IMR-90 (cell line): ENCODE measurements at regions not wholly inside any gene's neighbourhood (a gene's known extent, or its start where the extent isn't known, plus 50 kb on each side); places are given as distances from the start of the nearest gene placed in this dataset.

ENCODE experiments used
- ATAC-seq: fragments of 200-7000 bp; cut with Tn5 transposase; 2 replicates; pipeline ENCODE4 v1.9.1; 2020; ENCODE audit warnings: low read depth, mild to moderate bottlenecking, moderate library complexity
- BruUV-seq: library from RNA; stranded (reverse); fragments of 400-500 nt; replicated peaks from 2 replicates; lab custom pipeline; 2021; lab: Mats Ljungman, UMichigan
- CTCF ChIA-PET: fragments of 300-600 bp; formaldehyde crosslinking; extraction: SDS; loops from one replicate; lab custom pipeline; 2021; ENCODE audit warnings: antibody characterized with exemption; lab: Yijun Ruan, JAX
- POLR2A ChIA-PET: fragments of 300-600 bp; sonication (Branson Sonifier 250); formaldehyde crosslinking; loops from one replicate; lab custom pipeline; 2022; ENCODE audit warnings: antibody characterized with exemption; ENCODE audit not compliant: unreplicated experiment; lab: Charles Lee
- DNase-seq: peaks from one replicate; pipeline ENCODE4 v3.0.0; 2013
- H2AFZ ChIP-seq: replicated peaks from 2 replicates; pipeline ENCODE3; 2013; ENCODE audit warnings: low read length, mild to moderate bottlenecking; ENCODE audit not compliant: poor library complexity
- H2AK5ac ChIP-seq: 2 replicates; pipeline ENCODE4 v1.6.1; 2013; ENCODE audit warnings: low read depth, low read length, inconsistent platforms
- H2AK9ac ChIP-seq: replicated peaks from 2 replicates; pipeline ENCODE3; 2013; ENCODE audit warnings: mild to moderate bottlenecking, low read depth, low read length, moderate library complexity; ENCODE audit not compliant: poor library complexity
- H2BK120ac ChIP-seq: 2 replicates; pipeline ENCODE4 v1.6.1; 2013; ENCODE audit warnings: low read depth, low read length, inconsistent platforms
- H2BK15ac ChIP-seq: 3 replicates; pipeline ENCODE4 v1.6.1; 2013; ENCODE audit warnings: low read depth, low read length, inconsistent platforms
- H2BK20ac ChIP-seq: 2 replicates; pipeline ENCODE4 v1.6.1; 2013; ENCODE audit warnings: low read depth, mild to moderate bottlenecking, inconsistent platforms, low read length, moderate library complexity
- H2BK5ac ChIP-seq: 2 replicates; pipeline ENCODE4 v1.6.1; 2013; ENCODE audit warnings: mild to moderate bottlenecking, low read depth, low read length, inconsistent platforms; ENCODE audit not compliant: poor library complexity, severe bottlenecking
- H3K14ac ChIP-seq: replicated peaks from 2 replicates; pipeline ENCODE4 v1.6.1; 2013; ENCODE audit warnings: low read depth, low read length, inconsistent platforms
- H3K18ac ChIP-seq: 2 replicates; pipeline ENCODE4 v1.6.1; 2013; ENCODE audit warnings: low read depth, low read length, control low read depth
- H3K23ac ChIP-seq: 2 replicates; pipeline ENCODE4 v1.6.1; 2013; ENCODE audit warnings: low read depth, low read length, inconsistent platforms
- H3K27ac ChIP-seq: 2 replicates; pipeline ENCODE4 v1.5.1; 2013; ENCODE audit warnings: mild to moderate bottlenecking, control low read depth, low read length; ENCODE audit not compliant: insufficient read depth
- H3K27me3 ChIP-seq: 2 replicates; pipeline ENCODE4 v1.6.1; 2013; ENCODE audit warnings: low read length; ENCODE audit not compliant: control insufficient read depth, insufficient read depth
- H3K36me3 ChIP-seq: 2 replicates; pipeline ENCODE4 v1.6.1; 2013; ENCODE audit warnings: low read length, mixed read lengths; ENCODE audit not compliant: control insufficient read depth, insufficient read depth
- H3K4ac ChIP-seq: 2 replicates; pipeline ENCODE4 v1.6.1; 2013; ENCODE audit warnings: low read depth, low read length, inconsistent platforms
- H3K4me1 ChIP-seq: 2 replicates; pipeline ENCODE4 v1.6.1; 2013; ENCODE audit warnings: low read length, mixed read lengths; ENCODE audit not compliant: control insufficient read depth, insufficient read depth
- H3K4me2 ChIP-seq: 2 replicates; pipeline ENCODE4 v1.6.1; 2013; ENCODE audit warnings: low read depth, mild to moderate bottlenecking, control low read depth, low read length, moderate library complexity
- H3K4me3 ChIP-seq: 2 replicates; pipeline ENCODE4 v1.5.1; 2013; ENCODE audit warnings: low read depth, mild to moderate bottlenecking, control low read depth, low read length, moderate library complexity; ENCODE audit not compliant: insufficient read depth
- H3K56ac ChIP-seq: 2 replicates; pipeline ENCODE4 v1.6.1; 2013; ENCODE audit warnings: low read length, inconsistent platforms; ENCODE audit not compliant: insufficient read depth; ENCODE audit errors: extremely low read depth
- H3K79me1 ChIP-seq, 2 experiments: 2 replicates each; pipeline ENCODE4 v1.6.1; 2013; ENCODE audit warnings: low read length in 2 of 2, inconsistent platforms in 1 of 2, low read depth in 1 of 2
- H3K9ac ChIP-seq: 2 replicates; pipeline ENCODE4 v1.6.1; 2013; ENCODE audit warnings: low read depth, low read length, control low read depth
- H3K9me1 ChIP-seq: 2 replicates; pipeline ENCODE4 v1.6.1; 2013; ENCODE audit warnings: low read length, inconsistent platforms; ENCODE audit not compliant: insufficient read depth
- H3K9me3 ChIP-seq: 2 replicates; pipeline ENCODE4 v1.6.1; 2013; ENCODE audit warnings: low read length; ENCODE audit not compliant: control insufficient read depth, insufficient read depth
- H4K20me1 ChIP-seq: 2 replicates; pipeline ENCODE4 v1.6.1; 2013; ENCODE audit warnings: low read length, inconsistent platforms; ENCODE audit not compliant: insufficient read depth
- H4K5ac ChIP-seq: 2 replicates; pipeline ENCODE4 v1.6.1; 2013; ENCODE audit warnings: mild to moderate bottlenecking, low read depth, low read length, control low read depth
- H4K8ac ChIP-seq, 2 experiments: 2 replicates each; pipeline ENCODE4 v1.6.1; 2013; ENCODE audit warnings: low read depth in 2 of 2, low read length in 2 of 2, control low read depth in 1 of 2, inconsistent platforms in 1 of 2
- H4K91ac ChIP-seq: 2 replicates; pipeline ENCODE4 v1.6.1; 2013; ENCODE audit warnings: low read depth, low read length, inconsistent platforms; ENCODE audit not compliant: insufficient read depth
- CHD1 ChIP-seq: IDR thresholded peaks from 2 replicates; pipeline ENCODE4 v1.6.1; 2012; ENCODE audit warnings: low read depth, low read length, improper control_type of control experiment
- FOS ChIP-seq: fragments of 150-350 bp; IDR thresholded peaks from 2 replicates; pipeline ENCODE4 v1.6.1; 2016; ENCODE audit warnings: low read depth, low read length
- MAFK ChIP-seq: IDR thresholded peaks from 2 replicates; pipeline ENCODE4 v1.6.1; 2012; ENCODE audit warnings: low read depth, low read length, improper control_type of control experiment
- MXI1 ChIP-seq: IDR thresholded peaks from 2 replicates; pipeline ENCODE4 v1.6.1; 2012; ENCODE audit warnings: low read depth, mild to moderate bottlenecking, low read length, moderate library complexity, borderline replicate concordance
- NFE2L2 ChIP-seq: fragments of 150-350 bp; IDR thresholded peaks from 2 replicates; pipeline ENCODE4 v1.6.1; 2016; ENCODE audit warnings: low read depth, mild to moderate bottlenecking, low read length
- dilution Hi-C: fragments of 300-500 bp; cut with HindIII; formaldehyde crosslinking; loops from one replicate; pipeline ENCODE4 v1.14.3; 2018; ENCODE audit warnings: low sequenced_read_pairs; ENCODE audit not compliant: unreplicated experiment
- in situ Hi-C: fragments of 300-500 bp; cut with MboI; formaldehyde crosslinking; loops from 3 replicates; pipeline ENCODE4 v1.14.3; 2019; ENCODE audit warnings: low sequenced_read_pairs, inconsistent platforms, mixed read lengths
- intact Hi-C: fragments of 100-400 bp; cut with micrococcal nuclease; formaldehyde crosslinking; loops from 2 replicates; pipeline ENCODE4 v1.10.0; 2022

GRCh38 chr4:18961879-18962278 is 940.3 kb upstream of the LCORL start:
- no peak overlapping the region for H3K18ac ChIP-seq
- no peak overlapping the region for H3K14ac ChIP-seq
- no peak for ATAC-seq
- intact Hi-C loops = no loop called here
- no peak overlapping the region for H3K4ac ChIP-seq
- H3K27ac ChIP-seq = no peak overlapping the region
- no peak for DNase-seq
- H3K36me3 ChIP-seq = no peaks in the 10 kb centered on the region
- no peak overlapping the region for H3K23ac ChIP-seq
- dilution Hi-C loops = no loop called here
- TF ChIP-seq MAFK (no peak), MXI1 (no peak), CHD1 (no peak), NFE2L2 (no peak), FOS (no peak)
- H3K9me1 ChIP-seq = no peaks in the 10 kb centered on the region
- in situ Hi-C loops = no loop called here
- no peak overlapping the region for H2BK120ac ChIP-seq
- no peak overlapping the region for H2BK15ac ChIP-seq
- no peak overlapping the region for H3K4me3 ChIP-seq
- H3K4me1 ChIP-seq = no peaks in the 10 kb centered on the region
- no peak overlapping the region for H4K5ac ChIP-seq
- no peak overlapping the region for H3K9ac ChIP-seq
- no TSS peak for BruUV-seq
- H2BK20ac ChIP-seq = no peak overlapping the region
- no peaks in the 10 kb centered on the region for H3K79me1 ChIP-seq
- H4K91ac ChIP-seq = no peak overlapping the region
- no peak overlapping the region for H3K56ac ChIP-seq
- no peaks in the 10 kb centered on the region for H3K27me3 ChIP-seq
- ChIA-PET CTCF (no interaction called here), POLR2A (no interaction called here)
- H2AFZ ChIP-seq = no peak overlapping the region
- no peak overlapping the region for H2BK5ac ChIP-seq
- no peak overlapping the region for H2AK5ac ChIP-seq
- no peaks in the 10 kb centered on the region for H4K20me1 ChIP-seq
- H3K4me2 ChIP-seq = no peak overlapping the region
- no peak overlapping the region for H2AK9ac ChIP-seq
- no peaks in the 10 kb centered on the region for H3K9me3 ChIP-seq
- no peak overlapping the region for H4K8ac ChIP-seq
